IPS DF 6.9 (cell line): ENCODE measurements at regions not wholly inside any gene's neighbourhood (a gene's known extent, or its start where the extent isn't known, plus 50 kb on each side); places are given as distances from the start of the nearest gene placed in this dataset.

Source experiments
- DNase-seq: peaks from one replicate; pipeline ENCODE4 v3.0.0-alpha.2; 2013; ENCODE audit warnings: low read depth, low spot score
- H3K27ac ChIP-seq: one replicate; pipeline ENCODE4 v1.5.1; 2013; ENCODE audit warnings: low read length, control low read depth
- H3K27me3 ChIP-seq: 2 replicates; pipeline ENCODE4 v1.6.1; 2013; ENCODE audit warnings: mild to moderate bottlenecking, low read length; ENCODE audit not compliant: control insufficient read depth, insufficient read depth
- H3K36me3 ChIP-seq: 2 replicates; pipeline ENCODE4 v1.6.1; 2013; ENCODE audit warnings: low read length; ENCODE audit not compliant: control insufficient read depth, insufficient read depth
- H3K4me1 ChIP-seq: 2 replicates; pipeline ENCODE4 v1.6.1; 2013; ENCODE audit warnings: low read length; ENCODE audit not compliant: control insufficient read depth, insufficient read depth
- H3K4me3 ChIP-seq: 2 replicates; pipeline ENCODE4 v1.5.1; 2013; ENCODE audit warnings: mild to moderate bottlenecking, low read length
- H3K9me3 ChIP-seq: 2 replicates; pipeline ENCODE4 v1.6.1; 2013; ENCODE audit warnings: low read length, inconsistent platforms; ENCODE audit not compliant: control insufficient read depth, insufficient read depth
- WGBS: extraction: QIAGEN DNeasy Blood & Tissue Kit; methylation state at CpG from one replicate; pipeline ENCODE4 v1.1.7; 2013; ENCODE audit warnings: mixed read lengths, missing lambda C conversion rate; ENCODE audit not compliant: insufficient read length, insufficient coverage; 5-methylcytosine and 5-hydroxymethylcytosine counted together

GRCh38 chr12:18897823-18898222, 159.9 kb downstream of the CAPZA3 start:
- Histone ChIP-seq H3K9me3 (no peaks in the 10 kb centered on the region), H3K27ac (no peak overlapping the region), H3K4me3 (no peak overlapping the region), H3K27me3 (no peaks in the 10 kb centered on the region), H3K4me1 (peaks cover 7% of the 10 kb centered on the region; the same call in 1 of the 2 replicates), H3K36me3 (no peaks in the 10 kb centered on the region)
- no peak for DNase-seq
- WGBS: no CpG with 5 or more reads among the region's 5 CpGs

DNA sequence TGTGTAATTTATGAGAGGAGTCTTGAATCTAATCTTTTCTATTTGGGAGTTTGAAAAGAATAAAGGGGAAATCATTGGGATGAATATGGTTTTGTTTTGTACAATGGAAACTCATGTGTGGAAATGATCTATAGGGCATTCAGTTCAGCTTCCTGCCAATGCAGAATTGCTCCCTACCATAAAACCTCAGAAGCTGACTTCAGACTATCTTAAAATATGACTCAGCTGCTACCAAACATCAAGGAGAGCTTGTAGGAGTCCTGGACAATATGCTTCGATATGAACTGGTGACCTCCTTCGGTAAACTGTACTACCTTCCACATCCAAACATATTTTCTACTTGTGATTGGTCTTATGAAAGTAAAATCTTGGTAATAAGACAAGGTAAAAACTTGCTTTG, 160.6 kb downstream of the CAPZA3 start:
- no peak for DNase-seq
- no peak overlapping the region for H3K4me3 ChIP-seq
- no peaks in the 10 kb centered on the region for H3K27me3 ChIP-seq
- peaks cover 7% of the 10 kb centered on the region; the same call in 1 of the 2 replicates for H3K4me1 ChIP-seq
- H3K9me3 ChIP-seq: no peaks in the 10 kb centered on the region
- no CpG with 5 or more reads among the region's 2 CpGs for WGBS
- H3K36me3 ChIP-seq: no peaks in the 10 kb centered on the region
- no peak overlapping the region for H3K27ac ChIP-seq

DNA sequence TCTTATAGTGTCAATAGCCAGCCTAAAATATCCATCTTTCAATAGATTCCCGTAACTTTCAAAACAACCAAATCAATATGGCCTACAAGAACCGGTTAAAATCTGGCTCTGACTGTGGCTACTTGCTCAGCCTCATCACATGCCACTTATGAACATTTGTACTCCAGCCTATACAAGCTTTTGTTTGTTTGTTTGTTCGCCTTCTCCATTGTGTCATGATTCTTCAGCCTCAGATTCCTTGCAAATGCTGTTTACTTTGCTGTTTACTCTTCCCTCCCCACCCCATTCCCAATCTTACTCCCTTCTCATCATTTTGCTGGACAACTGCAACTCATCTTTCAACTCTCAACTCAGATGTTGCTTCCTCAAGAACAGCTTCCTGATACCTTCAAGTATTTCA, 161.2 kb downstream of the CAPZA3 start:
- peaks cover 7% of the 10 kb centered on the region; the same call in 1 of the 2 replicates for H3K4me1 ChIP-seq
- H3K27ac ChIP-seq: no peak overlapping the region
- no peaks in the 10 kb centered on the region for H3K36me3 ChIP-seq
- H3K27me3 ChIP-seq: no peaks in the 10 kb centered on the region
- no CpG with 5 or more reads among the region's 3 CpGs for WGBS
- no peak overlapping the region for H3K4me3 ChIP-seq
- DNase-seq: no peak
- no peaks in the 10 kb centered on the region for H3K9me3 ChIP-seq

DNA sequence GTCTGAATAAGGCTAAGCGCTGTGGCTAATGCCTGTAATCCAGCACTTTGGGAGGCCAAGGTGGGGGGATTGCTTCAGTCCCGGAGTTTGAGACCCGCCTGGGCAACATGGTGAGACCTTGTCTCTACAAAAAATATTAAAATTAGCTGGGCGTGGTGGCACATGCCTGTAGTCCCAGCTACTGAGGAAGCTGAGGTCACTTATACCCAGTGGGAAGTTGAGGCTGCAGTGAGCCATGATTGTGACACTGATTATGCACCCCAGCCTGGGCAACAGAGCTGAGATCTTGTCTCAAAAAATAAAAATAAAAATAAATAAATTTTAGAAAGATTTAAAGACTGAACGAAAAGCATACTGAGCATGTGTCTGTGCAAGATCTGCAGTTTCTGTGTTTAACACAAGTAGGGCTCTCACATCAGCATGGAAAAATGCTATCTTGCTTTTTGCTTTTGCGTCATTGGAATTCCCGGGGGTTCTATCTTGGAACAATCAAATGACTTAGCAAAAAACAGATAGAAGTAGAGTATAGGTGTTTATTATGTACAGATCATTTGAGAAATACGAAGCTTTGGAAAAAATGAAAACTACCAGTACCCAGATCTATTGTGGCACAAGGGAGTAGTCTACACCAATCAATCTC, 161.9 kb downstream of the CAPZA3 start:
- Histone ChIP-seq H3K36me3 (no peaks in the 10 kb centered on the region), H3K9me3 (no peaks in the 10 kb centered on the region), H3K4me3 (no peak overlapping the region), H3K27me3 (no peaks in the 10 kb centered on the region), H3K4me1 (peaks cover 7% of the 10 kb centered on the region; the same call in 1 of the 2 replicates), H3K27ac (no peak overlapping the region)
- DNase-seq: no peak
- no CpG with 5 or more reads among the region's 8 CpGs for WGBS

DNA sequence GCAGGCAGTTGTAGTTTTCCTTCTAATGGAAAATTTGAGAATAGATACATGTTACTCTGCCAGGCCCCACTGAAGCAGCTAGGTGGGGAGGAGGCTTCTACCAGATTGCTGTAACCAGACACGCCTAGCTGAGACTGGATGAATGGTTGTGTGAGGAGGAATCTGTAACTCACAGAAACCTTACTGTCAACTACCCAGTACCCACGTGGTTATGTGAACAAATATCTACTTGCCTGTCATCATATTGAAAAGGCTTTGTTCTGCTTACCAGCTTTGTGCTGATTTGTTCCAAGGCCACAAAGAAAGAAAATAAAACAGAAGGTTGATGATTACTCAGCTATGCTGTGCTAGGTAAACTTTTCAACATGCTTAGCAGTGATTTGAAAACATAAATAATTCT, 167.2 kb downstream of the CAPZA3 start:
- Histone ChIP-seq H3K36me3 (no peaks in the 10 kb centered on the region), H3K4me3 (no peak overlapping the region), H3K9me3 (no peaks in the 10 kb centered on the region), H3K27ac (no peak overlapping the region), H3K4me1 (no peaks in the 10 kb centered on the region), H3K27me3 (no peaks in the 10 kb centered on the region)
- no CpG with 5 or more reads among the region's 2 CpGs for WGBS
- no peak for DNase-seq

GRCh38 chr12:18906395-18906794, 168.5 kb downstream of the CAPZA3 start:
- Histone ChIP-seq H3K9me3 (no peaks in the 10 kb centered on the region), H3K27me3 (no peaks in the 10 kb centered on the region), H3K4me1 (no peaks in the 10 kb centered on the region), H3K4me3 (no peak overlapping the region), H3K27ac (no peak overlapping the region), H3K36me3 (no peaks in the 10 kb centered on the region)
- no CpG with 5 or more reads among the region's 1 CpG for WGBS
- DNase-seq: no peak

- H3K27ac ChIP-seq: no peak overlapping the region
Measured at GRCh38 chr12:18907127-18907526, 169.2 kb downstream of the CAPZA3 start.

GRCh38 chr12:18907728-18908127, 169.8 kb downstream of the CAPZA3 start:
- no peaks in the 10 kb centered on the region for H3K27me3 ChIP-seq
- no peaks in the 10 kb centered on the region for H3K36me3 ChIP-seq
- no peak overlapping the region for H3K27ac ChIP-seq
- no CpG with 5 or more reads among the region's 7 CpGs for WGBS
- H3K4me1 ChIP-seq: no peaks in the 10 kb centered on the region
- no peak for DNase-seq
- H3K9me3 ChIP-seq: no peaks in the 10 kb centered on the region
- no peak overlapping the region for H3K4me3 ChIP-seq

More at GRCh38 chr12:18907127-18907526, 169.2 kb downstream of the CAPZA3 start:
- WGBS: no CpG with 5 or more reads among the region's 5 CpGs
- DNase-seq: no peak
- H3K9me3 ChIP-seq: no peaks in the 10 kb centered on the region
- no peaks in the 10 kb centered on the region for H3K36me3 ChIP-seq
- no peak overlapping the region for H3K4me3 ChIP-seq
- no peaks in the 10 kb centered on the region for H3K4me1 ChIP-seq
- no peaks in the 10 kb centered on the region for H3K27me3 ChIP-seq

GRCh38 chr12:18908191-18908590, 170.3 kb downstream of the CAPZA3 start:
- Histone ChIP-seq H3K27ac (no peak overlapping the region), H3K36me3 (no peaks in the 10 kb centered on the region), H3K4me1 (no peaks in the 10 kb centered on the region), H3K27me3 (no peaks in the 10 kb centered on the region), H3K9me3 (no peaks in the 10 kb centered on the region), H3K4me3 (no peak overlapping the region)
- no peak for DNase-seq
- WGBS: no CpG with 5 or more reads among the region's 4 CpGs

GRCh38 chr12:18919871-18920511, 182.1 kb downstream of the CAPZA3 start:
- no peak for DNase-seq
- no CpG with 5 or more reads among the region's 1 CpG for WGBS
- Histone ChIP-seq H3K27ac (no peak overlapping the region), H3K36me3 (no peaks in the 10 kb centered on the region), H3K4me1 (no peaks in the 10 kb centered on the region), H3K4me3 (no peak overlapping the region), H3K27me3 (no peaks in the 10 kb centered on the region), H3K9me3 (no peaks in the 10 kb centered on the region)

GRCh38 chr12:18922851-18923250, 184.9 kb downstream of the CAPZA3 start:
- Histone ChIP-seq H3K4me3 (no peak overlapping the region), H3K9me3 (no peaks in the 10 kb centered on the region), H3K27ac (no peak overlapping the region), H3K27me3 (no peaks in the 10 kb centered on the region), H3K36me3 (no peaks in the 10 kb centered on the region), H3K4me1 (no peaks in the 10 kb centered on the region)
- WGBS: no CpG with 5 or more reads among the region's 4 CpGs
- no peak for DNase-seq
